Neural progenitor cell (in vitro differentiated cells): ENCODE measurements at regions not wholly inside any gene's neighbourhood (a gene's known extent, or its start where the extent isn't known, plus 50 kb on each side); places are given as distances from the start of the nearest gene placed in this dataset.

ENCODE experiments used
- DNase-seq: peaks from one replicate; pipeline ENCODE4 v3.0.0-alpha.2; 2016; ENCODE audit warnings: low spot score
- H2AFZ ChIP-seq: fragments of 200-600 bp; sonication (generic); replicated peaks from 2 replicates; pipeline ENCODE4 v1.6.1; 2016; ENCODE audit warnings: antibody characterized with exemption
- H3F3A ChIP-seq: fragments of 200-600 bp; sonication (generic); 2 replicates; pipeline ENCODE4 v1.6.1; 2016; ENCODE audit warnings: antibody characterized with exemption, low read depth
- H3K27ac ChIP-seq: fragments of 200-600 bp; sonication (generic); 2 replicates; pipeline ENCODE4 v1.5.1; 2016; ENCODE audit warnings: mild to moderate bottlenecking
- H3K27me3 ChIP-seq: fragments of 200-600 bp; sonication (generic); 2 replicates; pipeline ENCODE4 v1.6.1; 2016; ENCODE audit warnings: mild to moderate bottlenecking, moderate library complexity
- H3K36me3 ChIP-seq: fragments of 200-600 bp; sonication (generic); 2 replicates; pipeline ENCODE4 v1.5.1; 2016
- H3K4me1 ChIP-seq: fragments of 200-600 bp; sonication (generic); 2 replicates; pipeline ENCODE4 v1.6.1; 2016; ENCODE audit warnings: mixed run types
- H3K4me2 ChIP-seq: fragments of 200-600 bp; sonication (generic); 2 replicates; pipeline ENCODE4 v1.6.1; 2016
- H3K4me3 ChIP-seq: fragments of 200-600 bp; sonication (generic); 2 replicates; pipeline ENCODE4 v1.5.1; 2016
- H3K79me2 ChIP-seq: fragments of 200-600 bp; sonication (generic); 2 replicates; pipeline ENCODE4 v1.6.1; 2016; ENCODE audit warnings: low read depth
- H3K9ac ChIP-seq: fragments of 200-600 bp; sonication (generic); 2 replicates; pipeline ENCODE4 v1.6.1; 2016
- H3K9me3 ChIP-seq: fragments of 200-600 bp; sonication (generic); 2 replicates; pipeline ENCODE4 v1.5.1; 2016; ENCODE audit warnings: low read depth
- H4K20me1 ChIP-seq: fragments of 200-600 bp; sonication (generic); 2 replicates; pipeline ENCODE4 v1.6.1; 2016; ENCODE audit warnings: low read depth
- H3K27ac Mint-ChIP-seq: 3 replicates; pipeline ENCODE4 v1.8.0; 2021; ENCODE audit warnings: mixed read lengths
- H3K27me3 Mint-ChIP-seq: 2 replicates; pipeline ENCODE4 v1.8.0; 2022; ENCODE audit warnings: low read depth, mild to moderate bottlenecking, inconsistent platforms, moderate library complexity, mixed read lengths; ENCODE audit not compliant: insufficient read depth
- H3K36me3 Mint-ChIP-seq: 3 replicates; pipeline ENCODE4 v1.8.0; 2021; ENCODE audit warnings: mixed read lengths
- H3K4me1 Mint-ChIP-seq: 3 replicates; pipeline ENCODE4 v1.8.0; 2021; ENCODE audit warnings: mixed read lengths
- H3K4me3 Mint-ChIP-seq: 3 replicates; pipeline ENCODE4 v1.8.0; 2021; ENCODE audit warnings: mild to moderate bottlenecking, moderate library complexity, mixed read lengths
- H3K9me3 Mint-ChIP-seq: 3 replicates; pipeline ENCODE4 v1.8.0; 2020; ENCODE audit warnings: mixed read lengths
- CTCF ChIP-seq: fragments of 200-600 bp; sonication (generic); IDR thresholded peaks from 2 replicates; pipeline ENCODE4 v1.5.1; 2017; ENCODE audit warnings: antibody characterized with exemption, mild to moderate bottlenecking
- EZH2 ChIP-seq: fragments of 200-600 bp; sonication (generic); IDR thresholded peaks from 2 replicates; pipeline ENCODE4 v1.6.1; 2017; ENCODE audit warnings: antibody characterized with exemption, mild to moderate bottlenecking, moderate library complexity
- EZH2phosphoT487 ChIP-seq: fragments of 200-600 bp; sonication (generic); IDR thresholded peaks from 2 replicates; pipeline ENCODE4 v1.6.1; 2017; ENCODE audit warnings: antibody characterized with exemption

GRCh38 chr22:49062802-49063544 lies 764.7 kb downstream of the BRD1 start:
- Mint-ChIP-seq H3K4me3 (no peak overlapping the region), H3K36me3 (no peaks in the 10 kb centered on the region), H3K27ac (no peak overlapping the region), H3K9me3 (no peaks in the 10 kb centered on the region), H3K4me1 (peaks cover 4% of the 10 kb centered on the region), H3K27me3 (peaks cover 4% of the 10 kb centered on the region)
- no peaks in the 10 kb centered on the region for H3F3A ChIP-seq
- DNase-seq: no peak
- H3K9me3 ChIP-seq: no peaks in the 10 kb centered on the region
- no peak overlapping the region for H3K4me2 ChIP-seq
- H2AFZ ChIP-seq: no peak overlapping the region
- no peaks in the 10 kb centered on the region for H3K27me3 ChIP-seq
- no peaks in the 10 kb centered on the region for H3K36me3 ChIP-seq
- no peaks in the 10 kb centered on the region for H4K20me1 ChIP-seq
- no peaks in the 10 kb centered on the region for H3K79me2 ChIP-seq
- H3K9ac ChIP-seq: no peak overlapping the region
- peaks cover 7% of the 10 kb centered on the region for H3K4me1 ChIP-seq
- no peak overlapping the region for H3K4me3 ChIP-seq
- no peak overlapping the region for H3K27ac ChIP-seq
- TF ChIP-seq CTCF: no peak
- TF ChIP-seq EZH2phosphoT487: no peak
- no peak for TF ChIP-seq EZH2

- Histone ChIP-seq H3K9me3 (no peaks in the 10 kb centered on the region), H3K27ac (no peak overlapping the region), H3K4me1 (peaks cover 7% of the 10 kb centered on the region), H3K4me2 (no peak overlapping the region), H3K36me3 (no peaks in the 10 kb centered on the region), H3K27me3 (no peaks in the 10 kb centered on the region), H2AFZ (no peak overlapping the region), H3K9ac (no peak overlapping the region), H3F3A (no peaks in the 10 kb centered on the region), H4K20me1 (no peaks in the 10 kb centered on the region), H3K79me2 (no peaks in the 10 kb centered on the region), H3K4me3 (no peak overlapping the region)
- Mint-ChIP-seq H3K9me3 (no peaks in the 10 kb centered on the region), H3K27ac (no peak overlapping the region), H3K4me1 (peaks cover 4% of the 10 kb centered on the region), H3K27me3 (peaks cover 6% of the 10 kb centered on the region), H3K36me3 (no peaks in the 10 kb centered on the region), H3K4me3 (no peak overlapping the region)
- no peak for TF ChIP-seq EZH2phosphoT487
- no peak for TF ChIP-seq CTCF
- no peak for TF ChIP-seq EZH2
- DNase-seq: no peak
Observed at GRCh38 chr22:49062155-49062801, 765.4 kb downstream of the BRD1 start.

- TF ChIP-seq EZH2 (no peak), EZH2phosphoT487 (no peak), CTCF (no peak)
- no peak for DNase-seq
- Histone ChIP-seq H3F3A (no peaks in the 10 kb centered on the region), H3K9ac (no peak overlapping the region), H3K9me3 (no peaks in the 10 kb centered on the region), H3K79me2 (no peaks in the 10 kb centered on the region), H3K27me3 (no peaks in the 10 kb centered on the region), H3K4me2 (no peak overlapping the region), H3K4me3 (no peak overlapping the region), H3K27ac (no peak overlapping the region), H2AFZ (no peak overlapping the region), H3K4me1 (peaks cover 4% of the 10 kb centered on the region), H3K36me3 (no peaks in the 10 kb centered on the region), H4K20me1 (no peaks in the 10 kb centered on the region)
- Mint-ChIP-seq H3K36me3 (no peaks in the 10 kb centered on the region), H3K4me3 (no peak overlapping the region), H3K27me3 (peaks cover 6% of the 10 kb centered on the region), H3K9me3 (no peaks in the 10 kb centered on the region), H3K4me1 (peaks cover 4% of the 10 kb centered on the region), H3K27ac (no peak overlapping the region)
Observed at GRCh38 chr22:49057910-49058309, 769.8 kb downstream of the BRD1 start.
